WTC11 (cell line): ENCODE measurements at regions not wholly inside any gene's neighbourhood (a gene's known extent, or its start where the extent isn't known, plus 50 kb on each side); places are given as distances from the start of the nearest gene placed in this dataset.

Source experiments
- ATAC-seq: fragments of 200-7000 bp; cut with Tn5 transposase; 2 replicates; pipeline ENCODE4 v1.10.0; 2021; ENCODE audit warnings: mild to moderate bottlenecking, moderate library complexity
- CTCF ChIA-PET: fragments of 300-600 bp; sonication (Branson Sonifier 250); formaldehyde crosslinking; loops from one replicate; lab custom pipeline; 2021; ENCODE audit warnings: antibody characterized with exemption; lab: Charles Lee
- POLR2A ChIA-PET: fragments of 350-600 bp; sonication (Branson Sonifier 250); formaldehyde crosslinking; loops from one replicate; lab custom pipeline; 2021; ENCODE audit warnings: antibody characterized with exemption; lab: Charles Lee
- DNase-seq: peaks from one replicate; pipeline ENCODE4 v3.0.0; 2021; ENCODE audit warnings: low spot score
- H3K27ac Mint-ChIP-seq: 2 replicates; pipeline ENCODE4 v1.8.0; 2021; ENCODE audit warnings: mixed read lengths
- H3K27me3 Mint-ChIP-seq: 2 replicates; pipeline ENCODE4 v1.8.0; 2021; ENCODE audit warnings: low read depth, mild to moderate bottlenecking, moderate library complexity, mixed read lengths
- H3K36me3 Mint-ChIP-seq: 2 replicates; pipeline ENCODE4 v1.8.0; 2021; ENCODE audit warnings: mixed read lengths
- H3K4me1 Mint-ChIP-seq: 2 replicates; pipeline ENCODE4 v1.8.0; 2022; ENCODE audit warnings: mixed read lengths
- H3K4me3 Mint-ChIP-seq: 2 replicates; pipeline ENCODE4 v1.8.0; 2021; ENCODE audit warnings: mild to moderate bottlenecking, moderate library complexity, mixed read lengths
- H3K9me3 Mint-ChIP-seq: 2 replicates; pipeline ENCODE4 v1.8.0; 2021; ENCODE audit warnings: mixed read lengths
- ATF1 ChIP-seq: sonication (generic); formaldehyde crosslinking; IDR thresholded peaks from 2 replicates; pipeline ENCODE4 v1.8.1; 2023; ENCODE audit warnings: mild to moderate bottlenecking, moderate library complexity, missing genetic modification reagents
- ATF6 ChIP-seq: sonication (generic); formaldehyde crosslinking; IDR thresholded peaks from 2 replicates; pipeline ENCODE4 v1.8.1; 2023; ENCODE audit warnings: mild to moderate bottlenecking, missing genetic modification reagents
- CDX4 ChIP-seq: fragments of 250-450 bp; sonication (Bioruptor Pico); IDR thresholded peaks from 2 replicates; pipeline ENCODE4 v1.9.0; 2021; ENCODE audit warnings: moderate library complexity, mild to moderate bottlenecking, inconsistent platforms, borderline replicate concordance
- CREM ChIP-seq: sonication (generic); formaldehyde crosslinking; IDR thresholded peaks from 2 replicates; pipeline ENCODE4 v1.8.1; 2022; ENCODE audit warnings: mild to moderate bottlenecking, missing genetic modification reagents, moderate library complexity
- GTF2I ChIP-seq: fragments of 250-450 bp; sonication (Bioruptor Pico); conservative IDR thresholded peaks from 2 replicates; pipeline ENCODE4 v1.4.0; 2021; ENCODE audit warnings: mild to moderate bottlenecking
- HMGA2 ChIP-seq: fragments of 250-450 bp; sonication (Bioruptor Pico); IDR thresholded peaks from 2 replicates; pipeline ENCODE4 v1.4.0; 2021; ENCODE audit warnings: mild to moderate bottlenecking, moderate library complexity
- JAZF1 ChIP-seq: fragments of 250-450 bp; sonication (Bioruptor Pico); IDR thresholded peaks from 2 replicates; pipeline ENCODE4 v1.9.0; 2021; ENCODE audit warnings: moderate library complexity, mild to moderate bottlenecking, inconsistent platforms
- KAT7 ChIP-seq: sonication (generic); formaldehyde crosslinking; IDR thresholded peaks from 2 replicates; pipeline ENCODE4 v1.8.1; 2023; ENCODE audit warnings: missing genetic modification reagents, mild to moderate bottlenecking, borderline replicate concordance
- NFE2L1 ChIP-seq: sonication (generic); formaldehyde crosslinking; IDR thresholded peaks from 2 replicates; pipeline ENCODE4 v1.8.1; 2023; ENCODE audit warnings: missing genetic modification reagents
- NFYB ChIP-seq: sonication (generic); formaldehyde crosslinking; conservative IDR thresholded peaks from 2 replicates; pipeline ENCODE4 v1.8.0; 2022; ENCODE audit warnings: low read depth, missing genetic modification reagents
- PREB ChIP-seq: sonication (generic); formaldehyde crosslinking; IDR thresholded peaks from 2 replicates; pipeline ENCODE4 v1.8.1; 2022; ENCODE audit warnings: mild to moderate bottlenecking, missing genetic modification reagents, moderate library complexity, borderline replicate concordance
- TCF7 ChIP-seq: sonication (generic); formaldehyde crosslinking; IDR thresholded peaks from 2 replicates; pipeline ENCODE4 v1.8.0; 2022; ENCODE audit warnings: mild to moderate bottlenecking, low read depth, missing genetic modification reagents, moderate library complexity
- ZNF121 ChIP-seq: sonication (generic); formaldehyde crosslinking; IDR thresholded peaks from 2 replicates; pipeline ENCODE4 v1.8.0; 2023; ENCODE audit warnings: missing genetic modification reagents
- ZNF232 ChIP-seq: sonication (generic); formaldehyde crosslinking; IDR thresholded peaks from 2 replicates; pipeline ENCODE4 v1.8.0; 2022; ENCODE audit warnings: mild to moderate bottlenecking, missing genetic modification reagents
- ZNF263 ChIP-seq: sonication (generic); formaldehyde crosslinking; IDR thresholded peaks from 2 replicates; pipeline ENCODE4 v1.8.1; 2022; ENCODE audit warnings: low read depth, mild to moderate bottlenecking, moderate library complexity, missing genetic modification reagents
- ZNF416 ChIP-seq: fragments of 250-450 bp; sonication (Bioruptor Pico); IDR thresholded peaks from 2 replicates; pipeline ENCODE4 v1.9.0; 2021; ENCODE audit warnings: mild to moderate bottlenecking, inconsistent platforms
- ZNF423 ChIP-seq: fragments of 250-450 bp; sonication (Bioruptor Pico); IDR thresholded peaks from 2 replicates; pipeline ENCODE4 v2.1.2; 2022; ENCODE audit warnings: mild to moderate bottlenecking, moderate library complexity
- ZNF671 ChIP-seq: fragments of 250-450 bp; sonication (Bioruptor Pico); IDR thresholded peaks from 2 replicates; pipeline ENCODE4 v1.8.0; 2021; ENCODE audit warnings: mild to moderate bottlenecking
- TF ChIP-seq, protein P1 (sequence below): sonication (generic); formaldehyde crosslinking; IDR thresholded peaks from 2 replicates; pipeline ENCODE4 v1.8.1; 2023; ENCODE audit warnings: mild to moderate bottlenecking, missing genetic modification reagents, moderate library complexity
- TF ChIP-seq, protein P2 (sequence below): fragments of 200-600 bp; IDR thresholded peaks from 2 replicates; pipeline ENCODE4 v1.8.0; 2022; ENCODE audit warnings: antibody characterized with exemption
- TF ChIP-seq, protein P3 (sequence below): fragments of 250-450 bp; sonication (Bioruptor Pico); IDR thresholded peaks from 2 replicates; pipeline ENCODE4 v1.9.0; 2021; ENCODE audit warnings: mild to moderate bottlenecking
- TF ChIP-seq, protein P4 (sequence below): sonication (generic); formaldehyde crosslinking; IDR thresholded peaks from 2 replicates; pipeline ENCODE4 v1.8.1; 2022; ENCODE audit warnings: low read depth, missing genetic modification reagents, borderline replicate concordance

DNA sequence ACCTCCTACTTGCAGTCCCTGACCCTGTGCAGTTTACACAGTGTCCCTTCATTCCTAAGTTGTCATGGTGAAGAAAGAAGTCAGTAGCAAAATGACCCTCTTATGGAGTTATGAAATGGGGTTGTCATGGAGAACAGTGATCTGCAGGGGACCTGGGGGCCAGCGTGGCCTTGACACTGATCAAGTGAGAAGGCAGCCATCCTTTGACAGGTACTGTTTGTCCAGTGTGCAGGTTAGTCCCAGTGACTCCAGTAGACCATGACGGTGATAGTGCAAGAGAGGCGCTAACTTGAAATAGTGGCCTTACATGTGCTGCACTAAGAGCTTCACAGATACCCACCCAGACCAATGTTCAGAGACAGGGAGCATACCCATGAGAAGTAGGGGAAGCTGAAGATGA, 87.9 kb downstream of the IL12A start:
- H3K27me3 Mint-ChIP-seq: no peaks in the 10 kb centered on the region
- ChIA-PET POLR2A (no interaction called here), CTCF (no interaction called here)
- ATAC-seq: no peak
- DNase-seq: no peak
- no peaks in the 10 kb centered on the region for H3K9me3 Mint-ChIP-seq
- TF ChIP-seq CREM (CRISPR knock-in tag) (no peak), GTF2I (CRISPR knock-in tag) (no peak), CDX4 (CRISPR knock-in tag) (no peak), NFYB (CRISPR knock-in tag) (no peak), TCF7 (CRISPR knock-in tag) (no peak), ZNF263 (CRISPR knock-in tag) (no peak), ZNF423 (no peak), ATF1 (CRISPR knock-in tag) (no peak), ZNF671 (CRISPR knock-in tag) (no peak), ZNF232 (CRISPR knock-in tag) (no peak), JAZF1 (CRISPR knock-in tag) (no peak), ATF6 (CRISPR knock-in tag) (no peak)
- TF ChIP-seq, protein P1, sequence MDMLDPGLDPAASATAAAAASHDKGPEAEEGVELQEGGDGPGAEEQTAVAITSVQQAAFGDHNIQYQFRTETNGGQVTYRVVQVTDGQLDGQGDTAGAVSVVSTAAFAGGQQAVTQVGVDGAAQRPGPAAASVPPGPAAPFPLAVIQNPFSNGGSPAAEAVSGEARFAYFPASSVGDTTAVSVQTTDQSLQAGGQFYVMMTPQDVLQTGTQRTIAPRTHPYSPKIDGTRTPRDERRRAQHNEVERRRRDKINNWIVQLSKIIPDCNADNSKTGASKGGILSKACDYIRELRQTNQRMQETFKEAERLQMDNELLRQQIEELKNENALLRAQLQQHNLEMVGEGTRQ (CRISPR knock-in tag): no peak
- TF ChIP-seq, protein P2, sequence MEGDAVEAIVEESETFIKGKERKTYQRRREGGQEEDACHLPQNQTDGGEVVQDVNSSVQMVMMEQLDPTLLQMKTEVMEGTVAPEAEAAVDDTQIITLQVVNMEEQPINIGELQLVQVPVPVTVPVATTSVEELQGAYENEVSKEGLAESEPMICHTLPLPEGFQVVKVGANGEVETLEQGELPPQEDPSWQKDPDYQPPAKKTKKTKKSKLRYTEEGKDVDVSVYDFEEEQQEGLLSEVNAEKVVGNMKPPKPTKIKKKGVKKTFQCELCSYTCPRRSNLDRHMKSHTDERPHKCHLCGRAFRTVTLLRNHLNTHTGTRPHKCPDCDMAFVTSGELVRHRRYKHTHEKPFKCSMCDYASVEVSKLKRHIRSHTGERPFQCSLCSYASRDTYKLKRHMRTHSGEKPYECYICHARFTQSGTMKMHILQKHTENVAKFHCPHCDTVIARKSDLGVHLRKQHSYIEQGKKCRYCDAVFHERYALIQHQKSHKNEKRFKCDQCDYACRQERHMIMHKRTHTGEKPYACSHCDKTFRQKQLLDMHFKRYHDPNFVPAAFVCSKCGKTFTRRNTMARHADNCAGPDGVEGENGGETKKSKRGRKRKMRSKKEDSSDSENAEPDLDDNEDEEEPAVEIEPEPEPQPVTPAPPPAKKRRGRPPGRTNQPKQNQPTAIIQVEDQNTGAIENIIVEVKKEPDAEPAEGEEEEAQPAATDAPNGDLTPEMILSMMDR: no peak
- H3K27ac Mint-ChIP-seq: no peak overlapping the region
- 0 out of 2 replicates have a peak, but pooled peaks cover 3% of the 10 kb centered on the region for H3K4me1 Mint-ChIP-seq
- H3K4me3 Mint-ChIP-seq: no peak overlapping the region
- H3K36me3 Mint-ChIP-seq: no peaks in the 10 kb centered on the region

DNA sequence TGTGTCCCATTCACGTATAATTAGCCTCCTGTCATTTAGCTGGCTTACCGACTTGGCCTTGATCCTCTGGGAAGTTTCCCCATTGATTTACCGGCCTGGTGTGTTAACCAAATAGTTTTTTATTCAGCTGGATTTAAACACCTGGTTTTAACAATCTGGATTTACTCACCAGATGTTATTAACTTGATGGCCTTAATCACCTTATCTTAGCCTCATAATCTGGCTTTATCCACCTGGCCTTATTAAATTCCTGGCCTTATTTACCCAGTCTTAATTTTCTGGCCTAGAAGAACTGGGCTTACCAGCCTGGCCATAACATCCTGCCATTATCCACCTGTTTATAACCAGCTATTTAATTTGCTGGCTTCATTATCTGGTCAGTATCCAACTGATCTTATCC, 89.9 kb downstream of the IL12A start:
- peaks cover 17% of the 10 kb centered on the region for H3K9me3 Mint-ChIP-seq
- no peak overlapping the region for H3K27ac Mint-ChIP-seq
- no peak for DNase-seq
- no peak overlapping the region for H3K4me3 Mint-ChIP-seq
- POLR2A ChIA-PET: no interaction called here
- no peak for TF ChIP-seq NFE2L1 (CRISPR knock-in tag)
- TF ChIP-seq, protein P3, sequence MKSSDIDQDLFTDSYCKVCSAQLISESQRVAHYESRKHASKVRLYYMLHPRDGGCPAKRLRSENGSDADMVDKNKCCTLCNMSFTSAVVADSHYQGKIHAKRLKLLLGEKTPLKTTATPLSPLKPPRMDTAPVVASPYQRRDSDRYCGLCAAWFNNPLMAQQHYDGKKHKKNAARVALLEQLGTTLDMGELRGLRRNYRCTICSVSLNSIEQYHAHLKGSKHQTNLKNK (CRISPR knock-in tag): no peak
- no peak for TF ChIP-seq ZNF416 (CRISPR knock-in tag)
- TF ChIP-seq HMGA2 (CRISPR knock-in tag): no peak
- no peak for TF ChIP-seq ZNF121
- TF ChIP-seq, protein P4, sequence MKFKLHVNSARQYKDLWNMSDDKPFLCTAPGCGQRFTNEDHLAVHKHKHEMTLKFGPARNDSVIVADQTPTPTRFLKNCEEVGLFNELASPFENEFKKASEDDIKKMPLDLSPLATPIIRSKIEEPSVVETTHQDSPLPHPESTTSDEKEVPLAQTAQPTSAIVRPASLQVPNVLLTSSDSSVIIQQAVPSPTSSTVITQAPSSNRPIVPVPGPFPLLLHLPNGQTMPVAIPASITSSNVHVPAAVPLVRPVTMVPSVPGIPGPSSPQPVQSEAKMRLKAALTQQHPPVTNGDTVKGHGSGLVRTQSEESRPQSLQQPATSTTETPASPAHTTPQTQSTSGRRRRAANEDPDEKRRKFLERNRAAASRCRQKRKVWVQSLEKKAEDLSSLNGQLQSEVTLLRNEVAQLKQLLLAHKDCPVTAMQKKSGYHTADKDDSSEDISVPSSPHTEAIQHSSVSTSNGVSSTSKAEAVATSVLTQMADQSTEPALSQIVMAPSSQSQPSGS (CRISPR knock-in tag): no peak
- no peak for TF ChIP-seq KAT7 (CRISPR knock-in tag)
- TF ChIP-seq PREB (CRISPR knock-in tag): no peak
- TF ChIP-seq, all 79 proteins: peak for 0
- H3K4me1 Mint-ChIP-seq: 0 out of 2 replicates have a peak, but pooled peaks cover 3% of the 10 kb centered on the region
- H3K27me3 Mint-ChIP-seq: no peaks in the 10 kb centered on the region
- ATAC-seq: no peak
- H3K36me3 Mint-ChIP-seq: peaks cover 7% of the 10 kb centered on the region; the same call in 1 of the 2 replicates
- CTCF ChIA-PET: no interaction called here
